Mucosa of descending colon (tissue), 3 donors: ENCODE measurements at regions not wholly inside any gene's neighbourhood (a gene's known extent, or its start where the extent isn't known, plus 50 kb on each side); places are given as distances from the start of the nearest gene placed in this dataset.
"Not testable (repeated sequence)": the region's sequence is repeated elsewhere in the genome, so short reads cannot be mapped to it uniquely, and the experiment has no call there.

Experiments
- ATAC-seq: fragments of 200-7000 bp; cut with Tn5 transposase; one replicate; pipeline ENCODE4 v1.9.1; 2020; ENCODE audit warnings: mild to moderate bottlenecking, moderate library complexity
- DNase-seq, 3 donors: peaks; one replicate each; pipeline ENCODE4 v3.0.0-alpha.2; 2020
- H3K36me3 ChIP-seq: fragments of 200-600 bp; one replicate; pipeline ENCODE4 v1.8.0; 2021; ENCODE audit warnings: low read depth, mild to moderate bottlenecking
- H3K4me1 ChIP-seq: fragments of 200-600 bp; one replicate; pipeline ENCODE4 v1.8.0; 2021; ENCODE audit warnings: low read depth, mild to moderate bottlenecking
- H3K4me3 ChIP-seq: fragments of 200-600 bp; one replicate; pipeline ENCODE4 v1.8.0; 2021; ENCODE audit warnings: mild to moderate bottlenecking
- H3K9me3 ChIP-seq: fragments of 200-600 bp; one replicate; pipeline ENCODE4 v1.8.0; 2021; ENCODE audit warnings: mild to moderate bottlenecking
- CTCF ChIP-seq: fragments of 200-600 bp; IDR thresholded peaks from one replicate; pipeline ENCODE4 v1.8.0; 2022; ENCODE audit warnings: antibody characterized with exemption, mild to moderate bottlenecking
- intact Hi-C, 2 donors: fragments of 100-400 bp; cut with DNase I in 1 of 2; cut with micrococcal nuclease in 1 of 2; formaldehyde crosslinking; loops; one replicate each; pipeline versions ENCODE4 v1.11.0 to v1.11.1; 2022; cut with DNase I, micrococcal nuclease
- donor health status: DM: no; HTN: no; CAD: no; lungs with moderate emphysema.
- donor health status: DM: no; HTN: no; CAD: no.
- donor health status: DM: no; HTN: yes; CAD: no.

GRCh38 chr11:16512899-16513241 lies 156.5 kb upstream of the SOX6 start:
- H3K36me3 ChIP-seq, result no peaks in the 10 kb centered on the region
- intact Hi-C loops, result no loop called here
- ATAC-seq (no peak), DNase-seq (no peak)
- no peak for TF ChIP-seq CTCF
- no peak overlapping the region for H3K4me3 ChIP-seq
- H3K9me3 ChIP-seq, result no peaks in the 10 kb centered on the region
- no peaks in the 10 kb centered on the region for H3K4me1 ChIP-seq

GRCh38 chr11:16512198-16512898 lies 156.0 kb upstream of the SOX6 start:
- H3K36me3 ChIP-seq, result no peaks in the 10 kb centered on the region

GRCh38 chr11:16511116-16512114 lies 155.1 kb upstream of the SOX6 start:
- Histone ChIP-seq H3K4me3 (no peak overlapping the region), H3K36me3 (no peaks in the 10 kb centered on the region), H3K4me1 (no peaks in the 10 kb centered on the region), H3K9me3 (no peaks in the 10 kb centered on the region)
- DNase-seq (no peak), ATAC-seq (no peak)
- no peak for TF ChIP-seq CTCF
- intact Hi-C loops, result no loop called here

More at GRCh38 chr11:16512198-16512898, 156.0 kb upstream of the SOX6 start:
- H3K4me3 ChIP-seq, result no peak overlapping the region
- intact Hi-C loops, result no loop called here
- H3K9me3 ChIP-seq, result no peaks in the 10 kb centered on the region
- DNase-seq (no peak), ATAC-seq (no peak)
- no peak for TF ChIP-seq CTCF
- H3K4me1 ChIP-seq, result no peaks in the 10 kb centered on the region

- H3K4me1 ChIP-seq, result no peaks in the 10 kb centered on the region
- no peaks in the 10 kb centered on the region for H3K36me3 ChIP-seq
- intact Hi-C loops, result no loop called here
- no peak for ATAC-seq
- H3K4me3 ChIP-seq, result no peak overlapping the region
- no peak for TF ChIP-seq CTCF
- no peak for DNase-seq
- peaks cover 2% of the 10 kb centered on the region for H3K9me3 ChIP-seq
Measured at GRCh38 chr11:16505481-16505880, 149.1 kb upstream of the SOX6 start.

GRCh38 chr11:16503891-16504290 lies 147.5 kb upstream of the SOX6 start:
- intact Hi-C loops, H3K4me3 ChIP-seq, ATAC-seq, H3K36me3 ChIP-seq, DNase-seq, H3K9me3 ChIP-seq, H3K4me1 ChIP-seq: not testable (repeated sequence)
